ENCODE measurements at regions not wholly inside any gene's neighbourhood (a gene's known extent, or its start where the extent isn't known, plus 50 kb on each side); places are given as distances from the start of the nearest gene placed in this dataset.

DNA sequence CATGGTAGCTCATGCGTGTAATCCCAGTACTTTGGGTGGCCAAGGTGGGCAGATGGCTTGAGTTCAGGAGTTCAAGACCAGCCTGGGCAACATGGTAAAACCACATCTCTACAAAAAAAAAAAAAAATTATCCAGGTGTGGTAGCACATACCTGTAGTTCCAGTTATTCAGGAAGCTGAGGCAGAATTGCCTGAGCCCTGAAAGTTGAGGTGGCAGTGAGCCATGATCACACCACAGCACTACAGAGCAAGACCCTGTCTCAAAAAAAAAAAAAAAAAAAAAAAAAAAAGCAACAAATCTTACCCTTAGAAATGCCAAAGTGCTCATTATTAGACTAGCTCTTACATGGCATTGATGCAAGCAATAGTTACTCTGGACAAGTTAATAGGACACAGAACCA is 724.9 kb downstream of the MAT2B start:
- no peak for TF ChIP-seq EZH2phosphoT487 (IDR thresholded peaks at IDR 0.05; ENCODE audit: insufficient read depth, low read depth)
- TF ChIP-seq EZH2 (IDR thresholded peaks at IDR 0.05; ENCODE audit: insufficient read depth, poor library complexity, severe bottlenecking), result no peak
